ENCODE measurements at regions not wholly inside any gene's neighbourhood (a gene's known extent, or its start where the extent isn't known, plus 50 kb on each side); places are given as distances from the start of the nearest gene placed in this dataset.

DNA sequence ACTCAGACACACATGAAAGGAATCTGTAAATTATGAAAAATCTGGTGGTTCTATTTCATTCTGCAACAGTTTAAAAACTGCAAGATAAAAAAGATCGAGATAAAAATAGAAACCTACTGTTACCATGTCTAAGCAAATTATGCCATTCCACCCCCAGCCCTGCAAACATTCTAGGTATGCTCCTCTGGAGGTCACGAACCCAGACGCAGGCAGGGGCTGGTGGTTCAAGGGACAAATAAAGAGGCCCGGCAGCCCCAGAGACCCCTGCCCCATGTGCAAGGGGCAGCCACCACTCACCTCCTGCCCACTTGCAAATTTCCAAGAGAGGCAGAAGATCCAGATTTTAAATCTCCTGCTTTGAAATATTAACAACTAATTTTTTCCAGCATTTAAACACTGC lies 210.5 kb downstream of the ANAPC1 start:
- ATAC-seq (no peak), DNase-seq (ENCODE audit: low read depth, low spot score) (no peak)
- POLR2A ChIA-PET, result no interaction called here
- Histone ChIP-seq H3K9me3 (ENCODE audit: control insufficient read depth, insufficient read depth, low read depth, low read length) (no peaks in the 10 kb centered on the region), H3K27me3 (ENCODE audit: control insufficient read depth, insufficient read depth, low read length) (no peaks in the 10 kb centered on the region), H3K27ac (ENCODE audit: low read length) (no peak overlapping the region), H3K36me3 (ENCODE audit: control insufficient read depth, insufficient read depth, low read length) (no peaks in the 10 kb centered on the region), H3K4me1 (ENCODE audit: control insufficient read depth, insufficient read depth, low read length) (0 out of 2 replicates have a peak, but pooled peaks cover 9% of the 10 kb centered on the region), H3K4me3 (ENCODE audit: low read depth in 2 of 2, low read length in 2 of 2) (no peak overlapping the region)
- BruUV-seq (replicated peaks), result no TSS peak
- CTCF ChIA-PET, result no interaction called here
- TF ChIP-seq, protein P1, sequence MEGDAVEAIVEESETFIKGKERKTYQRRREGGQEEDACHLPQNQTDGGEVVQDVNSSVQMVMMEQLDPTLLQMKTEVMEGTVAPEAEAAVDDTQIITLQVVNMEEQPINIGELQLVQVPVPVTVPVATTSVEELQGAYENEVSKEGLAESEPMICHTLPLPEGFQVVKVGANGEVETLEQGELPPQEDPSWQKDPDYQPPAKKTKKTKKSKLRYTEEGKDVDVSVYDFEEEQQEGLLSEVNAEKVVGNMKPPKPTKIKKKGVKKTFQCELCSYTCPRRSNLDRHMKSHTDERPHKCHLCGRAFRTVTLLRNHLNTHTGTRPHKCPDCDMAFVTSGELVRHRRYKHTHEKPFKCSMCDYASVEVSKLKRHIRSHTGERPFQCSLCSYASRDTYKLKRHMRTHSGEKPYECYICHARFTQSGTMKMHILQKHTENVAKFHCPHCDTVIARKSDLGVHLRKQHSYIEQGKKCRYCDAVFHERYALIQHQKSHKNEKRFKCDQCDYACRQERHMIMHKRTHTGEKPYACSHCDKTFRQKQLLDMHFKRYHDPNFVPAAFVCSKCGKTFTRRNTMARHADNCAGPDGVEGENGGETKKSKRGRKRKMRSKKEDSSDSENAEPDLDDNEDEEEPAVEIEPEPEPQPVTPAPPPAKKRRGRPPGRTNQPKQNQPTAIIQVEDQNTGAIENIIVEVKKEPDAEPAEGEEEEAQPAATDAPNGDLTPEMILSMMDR (IDR thresholded peaks at IDR 0.05), result no peak
- TF ChIP-seq SIN3A (IDR thresholded peaks at IDR 0.05; ENCODE audit: borderline replicate concordance, insufficient read depth, low read depth, low read length), result no peak
- TF ChIP-seq, protein P2, sequence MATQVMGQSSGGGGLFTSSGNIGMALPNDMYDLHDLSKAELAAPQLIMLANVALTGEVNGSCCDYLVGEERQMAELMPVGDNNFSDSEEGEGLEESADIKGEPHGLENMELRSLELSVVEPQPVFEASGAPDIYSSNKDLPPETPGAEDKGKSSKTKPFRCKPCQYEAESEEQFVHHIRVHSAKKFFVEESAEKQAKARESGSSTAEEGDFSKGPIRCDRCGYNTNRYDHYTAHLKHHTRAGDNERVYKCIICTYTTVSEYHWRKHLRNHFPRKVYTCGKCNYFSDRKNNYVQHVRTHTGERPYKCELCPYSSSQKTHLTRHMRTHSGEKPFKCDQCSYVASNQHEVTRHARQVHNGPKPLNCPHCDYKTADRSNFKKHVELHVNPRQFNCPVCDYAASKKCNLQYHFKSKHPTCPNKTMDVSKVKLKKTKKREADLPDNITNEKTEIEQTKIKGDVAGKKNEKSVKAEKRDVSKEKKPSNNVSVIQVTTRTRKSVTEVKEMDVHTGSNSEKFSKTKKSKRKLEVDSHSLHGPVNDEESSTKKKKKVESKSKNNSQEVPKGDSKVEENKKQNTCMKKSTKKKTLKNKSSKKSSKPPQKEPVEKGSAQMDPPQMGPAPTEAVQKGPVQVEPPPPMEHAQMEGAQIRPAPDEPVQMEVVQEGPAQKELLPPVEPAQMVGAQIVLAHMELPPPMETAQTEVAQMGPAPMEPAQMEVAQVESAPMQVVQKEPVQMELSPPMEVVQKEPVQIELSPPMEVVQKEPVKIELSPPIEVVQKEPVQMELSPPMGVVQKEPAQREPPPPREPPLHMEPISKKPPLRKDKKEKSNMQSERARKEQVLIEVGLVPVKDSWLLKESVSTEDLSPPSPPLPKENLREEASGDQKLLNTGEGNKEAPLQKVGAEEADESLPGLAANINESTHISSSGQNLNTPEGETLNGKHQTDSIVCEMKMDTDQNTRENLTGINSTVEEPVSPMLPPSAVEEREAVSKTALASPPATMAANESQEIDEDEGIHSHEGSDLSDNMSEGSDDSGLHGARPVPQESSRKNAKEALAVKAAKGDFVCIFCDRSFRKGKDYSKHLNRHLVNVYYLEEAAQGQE (IDR thresholded peaks at IDR 0.05; ENCODE audit: insufficient read depth in 1 of 2, low read depth in 2 of 2, low read length in 1 of 2), result no peak
- in situ Hi-C loops (cut with HindIII; ENCODE audit: low pct_unique_long_range_greater_than_20kb, low sequenced_read_pairs), result no loop called here
- intact Hi-C loops (cut with micrococcal nuclease; ENCODE audit: unreplicated experiment), result no loop called here

DNA sequence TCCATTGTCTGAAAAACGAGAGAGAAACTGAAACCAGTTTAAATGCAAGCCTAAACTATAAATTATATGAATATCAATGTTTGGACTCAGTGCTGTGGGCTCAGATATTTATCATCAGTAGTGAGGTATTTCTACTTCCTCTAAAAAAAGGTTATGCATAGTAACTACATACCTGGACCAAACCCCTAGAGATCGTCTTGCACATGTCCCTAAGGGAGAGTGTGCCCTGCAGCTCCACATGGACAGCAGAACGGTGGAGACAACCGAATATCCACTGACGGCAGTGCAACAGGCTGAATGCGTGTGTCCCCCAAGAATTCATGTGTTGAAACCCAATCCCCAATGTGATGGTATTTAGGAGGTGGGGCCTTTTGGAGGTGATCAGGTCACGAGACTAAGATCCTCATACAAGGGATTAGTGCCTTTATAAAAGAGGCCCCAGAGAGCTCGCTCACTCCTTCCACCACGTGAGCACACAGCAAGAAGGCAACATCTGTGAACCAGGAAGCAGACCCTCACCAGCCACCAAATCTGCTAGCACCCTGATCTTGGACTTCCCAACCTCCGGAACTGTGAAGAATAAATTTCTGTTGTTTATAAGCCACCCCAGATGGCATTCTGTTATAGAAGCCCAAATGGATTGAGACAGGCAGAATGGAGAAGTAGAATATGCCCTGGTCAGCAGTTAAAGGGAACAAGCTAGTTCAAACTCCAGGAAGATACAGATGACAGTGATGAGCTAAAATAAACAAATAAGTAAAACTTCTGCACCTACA lies 208.4 kb downstream of the ANAPC1 start:
- ChIA-PET CTCF (no interaction called here), POLR2A (no interaction called here)
- H3K27me3 ChIP-seq (ENCODE audit: control insufficient read depth, insufficient read depth, low read length), result no peaks in the 10 kb centered on the region
- no peak for DNase-seq (ENCODE audit: low read depth, low spot score)
- H3K4me3 ChIP-seq (ENCODE audit: low read depth in 2 of 2, low read length in 2 of 2), result no peak overlapping the region
- no TSS peak for BruUV-seq (replicated peaks)
- in situ Hi-C loops (cut with HindIII; ENCODE audit: low pct_unique_long_range_greater_than_20kb, low sequenced_read_pairs) (no loop called here), intact Hi-C loops (cut with micrococcal nuclease; ENCODE audit: unreplicated experiment) (no loop called here)
- 0 out of 2 replicates have a peak, but pooled peaks cover 9% of the 10 kb centered on the region for H3K4me1 ChIP-seq (ENCODE audit: control insufficient read depth, insufficient read depth, low read length)
- no peaks in the 10 kb centered on the region for H3K9me3 ChIP-seq (ENCODE audit: control insufficient read depth, insufficient read depth, low read depth, low read length)
- ATAC-seq, result no peak
- TF ChIP-seq, protein P2 (IDR thresholded peaks at IDR 0.05; ENCODE audit: insufficient read depth in 1 of 2, low read depth in 2 of 2, low read length in 1 of 2), result no peak
- TF ChIP-seq POLR2AphosphoS5 (IDR thresholded peaks at IDR 0.05; ENCODE audit: low read depth, low read length) (no peak), SIN3A (IDR thresholded peaks at IDR 0.05; ENCODE audit: borderline replicate concordance, insufficient read depth, low read depth, low read length) (no peak), TCF7L2 (IDR thresholded peaks at IDR 0.05; ENCODE audit: low read depth, low read length) (no peak)
- TF ChIP-seq, protein P1 (IDR thresholded peaks at IDR 0.05), result no peak
- H3K27ac ChIP-seq (ENCODE audit: low read length), result no peak overlapping the region
- H3K36me3 ChIP-seq (ENCODE audit: control insufficient read depth, insufficient read depth, low read length), result no peaks in the 10 kb centered on the region
